Cardiac fibroblast (primary cell): ENCODE measurements at regions not wholly inside any gene's neighbourhood (a gene's known extent, or its start where the extent isn't known, plus 50 kb on each side); places are given as distances from the start of the nearest gene placed in this dataset.
"Not testable (repeated sequence)": the region's sequence is repeated elsewhere in the genome, so short reads cannot be mapped to it uniquely, and the experiment has no call there.

ENCODE experiments used
- DNase-seq, 2 donors: peaks; one replicate each; pipeline versions ENCODE4 v3.0.0 to v3.0.0-alpha.2; 2010; ENCODE audit warnings: low read depth in 2 of 2
- H3K4me3 ChIP-seq, 2 donors: replicated peaks in 1 of 2; 1 replicate in 1 of 2; 2 replicates in 1 of 2; pipeline ENCODE4 v1.5.1; 2011; ENCODE audit warnings: low read depth in 2 of 2, low read length in 2 of 2, mild to moderate bottlenecking in 2 of 2, moderate library complexity in 1 of 2
- CTCF ChIP-seq: IDR thresholded peaks from one replicate; pipeline ENCODE4 v1.5.1; 2011; ENCODE audit warnings: low read depth, mild to moderate bottlenecking, low read length, inconsistent platforms

- H3K4me3 ChIP-seq, result no peak overlapping the region
- DNase-seq, result no peak
- TF ChIP-seq CTCF, result no peak
Observed at GRCh38 chr12:72178871-72179270, 93.3 kb upstream of the TRHDE start.

- H3K4me3 ChIP-seq, result no peak overlapping the region
- DNase-seq, result no peak
Observed at GRCh38 chr12:72179841-72180240, 92.3 kb upstream of the TRHDE start.

GRCh38 chr12:72184971-72185533 is 87.1 kb upstream of the TRHDE start:
- not testable (repeated sequence) for DNase-seq

More at GRCh38 chr12:72179841-72180240, 92.3 kb upstream of the TRHDE start:
- TF ChIP-seq CTCF, result no peak

GRCh38 chr12:72189266-72189665 is 82.9 kb upstream of the TRHDE start:
- no peak for TF ChIP-seq CTCF
- no peak overlapping the region for H3K4me3 ChIP-seq
- DNase-seq, result no peak

More at GRCh38 chr12:72184971-72185533, 87.1 kb upstream of the TRHDE start:
- not testable (repeated sequence) for H3K4me3 ChIP-seq

GRCh38 chr12:72191761-72192160 is 80.4 kb upstream of the TRHDE start:
- TF ChIP-seq CTCF, result no peak

GRCh38 chr12:72197790-72198189 is 74.4 kb upstream of the TRHDE start:
- no peak overlapping the region for H3K4me3 ChIP-seq
- TF ChIP-seq CTCF, result no peak
- no peak for DNase-seq

More at GRCh38 chr12:72191761-72192160, 80.4 kb upstream of the TRHDE start:
- no peak overlapping the region for H3K4me3 ChIP-seq
- DNase-seq, result no peak

GRCh38 chr12:72201457-72201856 is 70.7 kb upstream of the TRHDE start:
- no peak for TF ChIP-seq CTCF
- DNase-seq, result no peak
- no peak overlapping the region for H3K4me3 ChIP-seq
